Neutrophil (primary cell): ENCODE measurements at regions not wholly inside any gene's neighbourhood (a gene's known extent, or its start where the extent isn't known, plus 50 kb on each side); places are given as distances from the start of the nearest gene placed in this dataset.

Source experiments
- H3K27ac ChIP-seq: fragments of 200-600 bp; sonication (generic); 2 replicates; pipeline ENCODE4 v1.5.1; 2016; ENCODE audit warnings: mild to moderate bottlenecking, moderate library complexity
- H3K27me3 ChIP-seq: fragments of 200-600 bp; sonication (generic); 2 replicates; pipeline ENCODE4 v1.6.0; 2016; ENCODE audit warnings: mild to moderate bottlenecking
- H3K36me3 ChIP-seq: fragments of 200-600 bp; sonication (generic); 2 replicates; pipeline ENCODE4 v1.5.1; 2017
- H3K4me1 ChIP-seq, 2 experiments: fragments of 200-600 bp in 1 of 2; sonication (generic) in 1 of 2; 1 replicate in 1 of 2; 2 replicates in 1 of 2; pipeline versions ENCODE4 v1.5.1 to v1.6.1; 2013 to 2016; ENCODE audit warnings: low read depth in 1 of 2, low read length in 1 of 2, mild to moderate bottlenecking in 1 of 2, moderate library complexity in 1 of 2; ENCODE audit not compliant: control insufficient read depth in 1 of 2, insufficient read depth in 1 of 2
- H3K4me3 ChIP-seq, 2 experiments: fragments of 200-600 bp in 1 of 2; sonication (generic) in 1 of 2; 1 replicate in 1 of 2; 2 replicates in 1 of 2; pipeline ENCODE4 v1.5.1; 2013 to 2016; ENCODE audit warnings: low read depth in 1 of 2, low read length in 1 of 2, mild to moderate bottlenecking in 1 of 2, moderate library complexity in 1 of 2
- H3K9me3 ChIP-seq: fragments of 200-600 bp; sonication (generic); 2 replicates; pipeline ENCODE4 v1.5.1; 2016
- CTCF ChIP-seq: fragments of 200-600 bp; sonication (generic); IDR thresholded peaks from 2 replicates; pipeline ENCODE4 v1.5.1; 2016; ENCODE audit warnings: antibody characterized with exemption

GRCh38 chr4:128364565-128364964 is 77.0 kb upstream of the PGRMC2 start:
- no peak overlapping the region for H3K4me3 ChIP-seq
- no peaks in the 10 kb centered on the region for H3K27me3 ChIP-seq
- no peaks in the 10 kb centered on the region for H3K4me1 ChIP-seq
- no peaks in the 10 kb centered on the region for H3K9me3 ChIP-seq
- H3K36me3 ChIP-seq: no peaks in the 10 kb centered on the region
- TF ChIP-seq CTCF: no peak
- H3K27ac ChIP-seq: no peak overlapping the region

GRCh38 chr4:128363966-128364365 is 76.4 kb upstream of the PGRMC2 start:
- no peak for TF ChIP-seq CTCF
- Histone ChIP-seq H3K9me3 (no peaks in the 10 kb centered on the region), H3K27me3 (no peaks in the 10 kb centered on the region), H3K4me1 (no peaks in the 10 kb centered on the region), H3K27ac (no peak overlapping the region), H3K4me3 (no peak overlapping the region), H3K36me3 (no peaks in the 10 kb centered on the region)

- no peak overlapping the region for H3K4me3 ChIP-seq
- no peak overlapping the region for H3K27ac ChIP-seq
- no peaks in the 10 kb centered on the region for H3K27me3 ChIP-seq
- no peaks in the 10 kb centered on the region for H3K9me3 ChIP-seq
- H3K4me1 ChIP-seq: no peaks in the 10 kb centered on the region
- TF ChIP-seq CTCF: no peak
- H3K36me3 ChIP-seq: no peaks in the 10 kb centered on the region
These were observed 75.1 kb upstream of the PGRMC2 start for GRCh38 chr4:128362760-128363159.

- no peaks in the 10 kb centered on the region for H3K36me3 ChIP-seq
- no peaks in the 10 kb centered on the region for H3K9me3 ChIP-seq
- H3K4me3 ChIP-seq: no peak overlapping the region
- no peaks in the 10 kb centered on the region for H3K27me3 ChIP-seq
- no peak for TF ChIP-seq CTCF
- H3K4me1 ChIP-seq: no peaks in the 10 kb centered on the region
- H3K27ac ChIP-seq: no peak overlapping the region
These were observed 71.8 kb upstream of the PGRMC2 start for GRCh38 chr4:128359422-128359821.

GRCh38 chr4:128358913-128359279 is 71.3 kb upstream of the PGRMC2 start:
- Histone ChIP-seq H3K27ac (no peak overlapping the region), H3K4me1 (no peaks in the 10 kb centered on the region), H3K27me3 (no peaks in the 10 kb centered on the region), H3K36me3 (no peaks in the 10 kb centered on the region), H3K9me3 (no peaks in the 10 kb centered on the region), H3K4me3 (no peak overlapping the region)
- TF ChIP-seq CTCF: no peak
